D721Med (cell line): ENCODE measurements at regions not wholly inside any gene's neighbourhood (a gene's known extent, or its start where the extent isn't known, plus 50 kb on each side); places are given as distances from the start of the nearest gene placed in this dataset.
"Not testable (repeated sequence)": the region's sequence is repeated elsewhere in the genome, so short reads cannot be mapped to it uniquely, and the experiment has no call there.

Source experiments
- DNase-seq: peaks from one replicate; pipeline ENCODE4 v3.0.0; 2011; ENCODE audit warnings: low spot score; ENCODE audit not compliant: insufficient read length
- FAIRE-seq: peaks from 2 replicates; lab custom pipeline; 2011; peaks lifted over from hg19 to GRCh38; lab: Jason Lieb, UNC
- TF ChIP-seq, protein P1 (sequence below): IDR thresholded peaks from 2 replicates; pipeline ENCODE4 v1.5.1; 2012; ENCODE audit warnings: mild to moderate bottlenecking, control low read depth; ENCODE audit not compliant: insufficient read depth; ENCODE audit errors: missing control alignments

DNA sequence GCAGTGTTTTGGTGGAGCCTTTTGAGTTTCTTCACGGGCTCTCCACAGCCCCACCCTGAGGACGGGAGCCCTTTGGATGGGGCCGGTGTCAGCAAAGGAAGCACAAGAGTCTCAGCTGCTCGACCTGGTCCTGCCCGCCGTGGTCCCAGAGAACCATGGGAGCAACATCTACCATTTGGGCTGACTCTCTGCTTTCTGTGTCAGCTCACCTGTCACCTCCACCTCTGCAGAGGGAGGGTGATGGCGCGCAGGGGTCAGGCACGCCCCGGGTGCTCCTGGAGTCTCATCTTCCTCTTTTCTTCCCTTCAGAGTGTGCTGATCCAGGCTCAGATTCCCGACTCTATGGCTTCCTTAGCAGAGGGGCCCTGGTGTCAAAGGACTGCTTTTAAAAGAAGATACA is 171.7 kb downstream of the LAT start:
- TF ChIP-seq, protein P1, sequence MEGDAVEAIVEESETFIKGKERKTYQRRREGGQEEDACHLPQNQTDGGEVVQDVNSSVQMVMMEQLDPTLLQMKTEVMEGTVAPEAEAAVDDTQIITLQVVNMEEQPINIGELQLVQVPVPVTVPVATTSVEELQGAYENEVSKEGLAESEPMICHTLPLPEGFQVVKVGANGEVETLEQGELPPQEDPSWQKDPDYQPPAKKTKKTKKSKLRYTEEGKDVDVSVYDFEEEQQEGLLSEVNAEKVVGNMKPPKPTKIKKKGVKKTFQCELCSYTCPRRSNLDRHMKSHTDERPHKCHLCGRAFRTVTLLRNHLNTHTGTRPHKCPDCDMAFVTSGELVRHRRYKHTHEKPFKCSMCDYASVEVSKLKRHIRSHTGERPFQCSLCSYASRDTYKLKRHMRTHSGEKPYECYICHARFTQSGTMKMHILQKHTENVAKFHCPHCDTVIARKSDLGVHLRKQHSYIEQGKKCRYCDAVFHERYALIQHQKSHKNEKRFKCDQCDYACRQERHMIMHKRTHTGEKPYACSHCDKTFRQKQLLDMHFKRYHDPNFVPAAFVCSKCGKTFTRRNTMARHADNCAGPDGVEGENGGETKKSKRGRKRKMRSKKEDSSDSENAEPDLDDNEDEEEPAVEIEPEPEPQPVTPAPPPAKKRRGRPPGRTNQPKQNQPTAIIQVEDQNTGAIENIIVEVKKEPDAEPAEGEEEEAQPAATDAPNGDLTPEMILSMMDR = no peak
- DNase-seq = no peak
- no peak for FAIRE-seq

DNA sequence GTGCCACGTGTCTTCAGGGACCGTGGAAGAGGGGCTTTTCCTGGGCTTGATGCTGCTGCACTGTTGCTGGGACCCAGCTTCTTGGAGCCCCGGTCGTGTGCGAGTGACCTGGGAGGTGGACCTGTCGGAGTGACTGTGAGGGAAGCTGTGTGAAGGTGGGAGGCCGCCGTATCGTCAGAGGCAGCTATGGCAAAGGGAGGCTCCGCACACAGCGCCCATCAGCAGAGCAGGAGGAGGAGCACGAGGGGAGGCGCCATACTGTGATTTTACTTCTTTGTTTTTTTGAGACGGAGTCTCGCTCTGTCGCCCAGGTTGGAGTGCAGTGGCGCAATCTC is 171.0 kb downstream of the LAT start:
- not testable (repeated sequence) for FAIRE-seq, DNase-seq

DNA sequence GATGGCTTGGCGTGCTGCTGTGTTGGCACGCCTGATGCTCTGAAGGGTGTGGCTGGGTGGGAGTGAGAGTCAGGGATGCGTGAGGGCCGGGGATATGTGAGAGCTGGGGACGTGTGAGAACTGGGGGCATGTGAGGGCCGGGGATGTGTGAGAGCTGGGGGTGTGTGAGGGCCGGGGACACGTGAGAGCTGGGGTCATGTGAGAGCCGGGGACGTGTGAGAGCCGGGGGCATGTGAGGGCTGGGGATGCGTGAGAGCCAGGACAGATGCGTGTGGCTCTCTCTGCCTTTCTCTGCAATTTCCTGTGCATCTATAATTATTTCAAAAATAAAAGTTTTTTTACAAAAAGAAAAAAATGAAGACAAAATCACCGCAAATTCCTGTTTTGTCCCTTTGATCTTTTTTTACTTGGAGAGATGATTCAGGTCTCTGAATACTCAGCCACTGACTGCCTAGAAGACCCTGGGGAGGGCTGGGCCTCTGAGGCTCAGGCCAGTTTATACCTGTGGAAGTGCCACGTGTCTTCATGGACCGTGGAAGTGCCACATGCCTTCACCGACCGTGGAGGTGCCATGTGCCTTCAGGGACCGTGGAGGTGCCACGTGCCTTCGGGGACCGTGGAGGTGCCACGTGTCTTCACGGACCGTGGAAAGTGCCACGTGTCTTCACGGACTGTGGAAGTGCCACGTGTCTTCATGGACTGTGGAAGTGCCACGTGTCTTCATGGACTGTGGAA is 170.4 kb downstream of the LAT start:
- not testable (repeated sequence) for DNase-seq, FAIRE-seq

DNA sequence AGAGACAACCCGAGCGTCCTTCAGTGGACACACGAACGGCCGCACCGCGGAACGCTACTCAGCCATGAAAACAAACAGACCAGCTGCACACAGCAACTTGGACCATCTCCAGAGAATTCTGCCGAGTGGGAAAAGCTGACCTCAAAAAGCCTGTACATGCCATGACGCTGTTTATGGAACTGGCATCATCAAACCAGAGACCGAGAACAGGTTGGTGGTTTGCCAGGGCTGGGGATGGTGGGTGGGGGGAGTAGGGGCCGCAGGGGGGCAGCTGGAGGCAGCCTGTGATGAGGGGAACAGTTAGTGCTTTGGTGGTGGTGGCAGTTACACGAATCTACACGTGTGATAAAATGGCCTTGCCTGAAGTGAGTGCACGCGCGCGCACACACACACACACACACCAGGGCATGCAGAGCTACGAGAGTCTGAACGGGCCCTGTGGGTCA is 169.8 kb downstream of the LAT start:
- no peak for DNase-seq
- FAIRE-seq = no peak
- TF ChIP-seq, protein P1 = no peak

DNA sequence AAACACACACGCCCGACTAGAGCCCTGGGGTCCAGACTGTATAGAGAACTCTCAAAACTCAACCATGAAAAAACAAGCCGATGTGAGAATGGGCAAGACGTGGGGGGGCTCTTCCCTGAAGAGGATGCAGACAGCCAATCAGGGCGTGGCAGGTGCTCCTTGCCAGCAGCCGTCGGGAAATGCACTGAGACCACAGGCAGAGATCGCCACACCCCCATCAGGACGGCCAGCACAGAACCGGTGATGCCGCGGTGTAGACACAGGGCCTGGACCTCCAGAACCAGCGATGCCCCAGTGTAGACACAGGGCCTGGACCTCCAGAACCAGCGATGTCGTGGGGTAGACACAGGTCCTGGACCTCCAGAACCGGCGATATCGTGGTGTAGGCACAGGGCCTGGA is 169.2 kb downstream of the LAT start:
- FAIRE-seq = no peak
- TF ChIP-seq, protein P1 = no peak
- DNase-seq = no peak

DNA sequence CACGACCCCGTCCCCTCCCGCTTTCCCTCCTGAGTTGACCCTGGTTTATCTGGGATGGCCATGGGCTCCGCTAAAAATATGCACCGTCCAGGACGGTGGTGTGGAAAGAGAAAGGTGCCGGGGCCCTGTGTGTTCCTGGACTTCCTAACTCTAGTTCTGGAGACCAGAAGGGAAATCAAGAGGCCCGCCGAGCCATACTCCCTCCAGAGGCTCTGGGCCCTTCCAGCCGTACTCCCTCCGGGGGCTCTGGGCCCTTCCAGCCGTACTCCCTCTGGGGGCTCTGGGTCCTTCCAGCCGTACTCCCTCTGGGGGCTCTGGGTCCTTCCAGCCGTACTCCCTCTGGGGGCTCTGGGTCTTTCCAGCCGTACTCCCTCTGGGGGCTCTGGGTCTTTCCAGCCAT is 168.5 kb downstream of the LAT start:
- DNase-seq, FAIRE-seq: not testable (repeated sequence)

DNA sequence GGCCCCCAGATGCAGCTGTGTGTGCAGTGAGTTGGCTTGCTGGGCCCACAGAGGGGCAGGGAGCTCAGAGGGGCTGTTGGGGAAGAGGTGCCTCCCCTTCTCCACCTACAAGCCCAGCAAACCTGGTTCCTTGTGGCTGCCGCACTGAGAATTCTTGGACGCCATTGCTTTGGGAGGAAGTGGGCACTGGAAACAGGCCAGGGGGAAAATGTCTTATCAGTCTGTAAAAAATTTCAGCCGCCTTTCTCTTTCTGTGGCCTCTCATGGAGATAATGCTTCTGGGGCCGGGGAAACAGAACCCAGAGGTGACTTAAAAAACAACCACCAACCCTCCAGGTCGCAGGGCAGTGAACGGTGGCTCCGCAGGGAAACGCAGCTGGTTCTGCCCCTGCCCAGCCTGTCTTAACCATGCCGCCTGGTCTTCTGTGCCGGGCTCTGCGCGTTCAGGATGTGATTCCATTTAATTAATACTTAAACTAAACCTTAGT is 167.7 kb downstream of the LAT start:
- not testable (repeated sequence) for FAIRE-seq

DNA sequence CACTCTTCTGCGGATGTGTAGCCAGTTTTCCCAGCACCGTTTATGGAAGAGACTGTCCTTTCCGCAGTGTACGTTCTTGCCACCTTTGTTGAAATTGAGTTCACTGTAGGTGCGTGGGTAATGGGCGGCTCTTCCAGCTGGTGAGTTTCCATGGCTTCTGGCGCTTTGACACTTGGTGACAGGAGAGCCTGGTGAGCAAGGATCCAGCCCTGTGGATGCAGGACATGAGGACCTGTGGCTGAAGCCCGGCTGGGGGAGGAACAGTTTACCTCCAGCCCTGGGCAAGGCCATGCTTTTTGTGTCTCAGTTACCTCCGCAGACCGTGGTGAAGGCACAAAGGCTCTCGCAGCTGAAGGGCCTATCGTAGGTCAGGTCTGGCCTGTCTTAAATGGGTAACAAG is 166.5 kb downstream of the LAT start:
- DNase-seq = no peak
- no peak for FAIRE-seq
- TF ChIP-seq, protein P1 = no peak

More for the DNA sequence above, 167.7 kb downstream of the LAT start:
- DNase-seq = not testable (repeated sequence)

DNA sequence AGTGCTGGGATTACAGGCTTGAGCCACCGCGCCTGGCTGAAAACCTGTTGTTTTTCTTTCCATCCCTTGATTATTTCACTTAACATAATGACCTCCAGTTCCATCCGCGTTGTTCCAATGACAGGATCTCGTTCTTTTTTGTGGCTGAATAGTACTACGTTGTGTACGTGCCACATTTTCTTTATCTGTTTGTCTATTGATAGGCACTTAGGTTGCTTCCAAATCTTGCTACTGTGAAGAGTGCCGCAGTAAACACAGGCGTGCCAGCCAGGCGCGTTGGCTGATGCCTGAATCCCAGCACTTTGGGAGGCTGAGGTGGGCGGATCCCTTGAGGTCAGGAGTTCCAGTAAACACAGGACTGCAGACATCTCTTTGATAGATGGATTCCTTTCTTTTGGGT is 165.1 kb downstream of the LAT start:
- not testable (repeated sequence) for FAIRE-seq, DNase-seq

DNA sequence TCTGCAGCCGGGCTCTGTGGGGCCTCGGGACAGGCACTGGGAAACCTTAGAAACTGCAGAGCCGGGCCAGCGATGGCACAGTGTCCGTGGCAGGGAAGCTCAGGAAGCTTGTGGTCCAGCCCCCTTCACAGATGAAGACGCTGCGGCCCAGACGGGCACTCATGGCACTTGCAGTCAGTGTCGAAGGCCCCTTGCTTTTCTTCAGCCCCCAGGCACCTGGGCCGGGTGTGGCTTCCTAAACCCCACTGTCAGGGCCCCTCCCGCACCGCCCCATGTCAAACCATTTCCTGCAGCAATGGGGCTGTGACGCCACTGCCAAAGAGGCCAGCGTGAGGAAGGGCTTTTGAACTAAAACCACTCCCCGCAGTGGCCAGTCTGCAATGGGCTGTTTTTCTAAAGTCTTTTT is 164.0 kb downstream of the LAT start:
- TF ChIP-seq, protein P1 = no peak
- DNase-seq = no peak
- FAIRE-seq = no peak
